ENCODE measurements at regions not wholly inside any gene's neighbourhood (a gene's known extent, or its start where the extent isn't known, plus 50 kb on each side); places are given as distances from the start of the nearest gene placed in this dataset.

DNA sequence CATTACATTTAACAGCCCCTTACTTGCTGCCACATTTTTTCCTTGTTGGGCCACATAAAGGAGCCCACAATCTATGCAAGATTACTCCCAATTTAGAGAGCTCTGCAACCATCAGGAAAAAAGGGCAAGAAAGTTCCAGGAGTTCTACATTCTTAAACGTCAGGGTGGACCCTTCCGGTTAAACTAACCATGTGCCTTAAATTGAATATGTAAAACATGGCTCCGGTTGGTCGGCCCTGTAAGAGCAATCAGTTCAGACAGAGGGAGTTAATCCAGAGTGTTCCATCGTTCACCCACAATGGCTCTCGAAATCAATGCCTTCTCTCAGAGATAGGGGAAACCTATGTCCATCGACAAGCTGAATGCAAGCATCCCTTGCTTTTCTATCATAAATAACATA, 253.7 kb upstream of the PFKP start:
- Histone ChIP-seq H4K8ac (ENCODE audit: low read depth in 2 of 2, low read length in 2 of 2) (no peak overlapping the region), H2BK15ac (ENCODE audit: low read depth, low read length) (no peak overlapping the region), H3K36me3 (ENCODE audit: control insufficient read depth, insufficient read depth, low read length) (no peaks in the 10 kb centered on the region), H4K91ac (ENCODE audit: insufficient read depth, low read depth, low read length) (no peak overlapping the region), H3K9me1 (ENCODE audit: insufficient read depth, low read length) (no peaks in the 10 kb centered on the region), H3K18ac (ENCODE audit: low read depth, low read length) (no peak overlapping the region), H3K14ac (replicated peaks; ENCODE audit: low read depth, low read length) (no peak overlapping the region), H2BK5ac (ENCODE audit: low read depth, low read length, poor library complexity, severe bottlenecking) (no peak overlapping the region), H3K56ac (ENCODE audit: extremely low read depth, insufficient read depth, low read length) (no peak overlapping the region), H2AK5ac (ENCODE audit: low read depth, low read length) (no peak overlapping the region), H2AK9ac (replicated peaks; ENCODE audit: low read depth, low read length, poor library complexity) (no peak overlapping the region), H3K4ac (ENCODE audit: low read depth, low read length) (no peak overlapping the region), H3K9me3 (ENCODE audit: control insufficient read depth, insufficient read depth, low read length) (peaks cover 7% of the 10 kb centered on the region), H2BK20ac (ENCODE audit: low read depth, low read length) (no peak overlapping the region), H4K5ac (ENCODE audit: low read depth, low read length) (no peak overlapping the region), H2AFZ (replicated peaks; ENCODE audit: low read length, poor library complexity) (no peak overlapping the region), H2BK120ac (ENCODE audit: low read depth, low read length) (no peak overlapping the region), H3K79me1 (ENCODE audit: low read depth in 1 of 2, low read length in 2 of 2) (no peaks in the 10 kb centered on the region), H3K23ac (ENCODE audit: low read depth, low read length) (no peak overlapping the region), H3K4me2 (ENCODE audit: low read depth, low read length) (no peak overlapping the region), H3K4me1 (ENCODE audit: control insufficient read depth, insufficient read depth, low read length) (no peaks in the 10 kb centered on the region), H3K27me3 (ENCODE audit: control insufficient read depth, insufficient read depth, low read length) (no peaks in the 10 kb centered on the region), H3K4me3 (ENCODE audit: insufficient read depth, low read depth, low read length) (no peak overlapping the region), H3K9ac (ENCODE audit: low read depth, low read length) (no peak overlapping the region), H4K20me1 (ENCODE audit: insufficient read depth, low read length) (no peaks in the 10 kb centered on the region), H3K27ac (ENCODE audit: insufficient read depth, low read length) (no peak overlapping the region)
- TF ChIP-seq MXI1 (IDR thresholded peaks at IDR 0.05; ENCODE audit: borderline replicate concordance, low read depth, low read length) (no peak), RAD21 (IDR thresholded peaks at IDR 0.05; ENCODE audit: low read length) (no peak), RCOR1 (IDR thresholded peaks at IDR 0.05; ENCODE audit: insufficient replicate concordance, low read length) (no peak), CHD1 (IDR thresholded peaks at IDR 0.05; ENCODE audit: low read depth, low read length) (no peak), CEBPB (IDR thresholded peaks at IDR 0.05; ENCODE audit: low read depth, low read length) (no peak), RFX5 (IDR thresholded peaks at IDR 0.05; ENCODE audit: low read depth, low read length) (no peak), MAZ (IDR thresholded peaks at IDR 0.05; ENCODE audit: borderline replicate concordance, low read depth, low read length) (no peak), FOS (IDR thresholded peaks at IDR 0.05; ENCODE audit: low read depth, low read length) (no peak)
- no CpG with 5 or more reads among the region's 7 CpGs for WGBS, 2 experiments (ENCODE audit: extremely low coverage in 2 of 2, insufficient read length in 1 of 2)
- ChIA-PET CTCF (no interaction called here), POLR2A (ENCODE audit: unreplicated experiment) (no interaction called here)
- intact Hi-C loops (cut with micrococcal nuclease) (no loop called here), in situ Hi-C loops (cut with MboI; ENCODE audit: low sequenced_read_pairs) (no loop called here), dilution Hi-C loops (cut with HindIII; ENCODE audit: low sequenced_read_pairs, unreplicated experiment) (no loop called here)
- ATAC-seq (ENCODE audit: low read depth) (no peak), DNase-seq (no peak)
- no TSS peak for BruUV-seq (replicated peaks)
